Vagina (tissue), 2 donors: ENCODE measurements at regions not wholly inside any gene's neighbourhood (a gene's known extent, or its start where the extent isn't known, plus 50 kb on each side); places are given as distances from the start of the nearest gene placed in this dataset.

Experiments used
- POLR2A ChIP-seq, 2 donors: fragments of 450-650 bp; IDR thresholded peaks; one replicate each; pipeline ENCODE4 v1.6.1; 2017; ENCODE audit warnings: antibody characterized with exemption in 2 of 2, mild to moderate bottlenecking in 2 of 2, moderate library complexity in 2 of 2
- POLR2AphosphoS5 ChIP-seq, 2 donors: sonication (generic); formaldehyde crosslinking; IDR thresholded peaks; one replicate each; pipeline ENCODE4 v1.9.0; 2017; ENCODE audit warnings: antibody characterized with exemption in 2 of 2, mild to moderate bottlenecking in 2 of 2, low read depth in 1 of 2; ENCODE audit not compliant: insufficient read depth in 1 of 2
- TF ChIP-seq, protein P1 (sequence below), 3 experiments: fragments of 450-650 bp in 2 of 3; fragments of 200-600 bp in 1 of 3; sonication (generic) in 1 of 3; IDR thresholded peaks; one replicate each; pipeline ENCODE4 v1.5.1; 2017 to 2019; ENCODE audit warnings: antibody characterized with exemption in 3 of 3, mild to moderate bottlenecking in 2 of 3, moderate library complexity in 2 of 3

DNA sequence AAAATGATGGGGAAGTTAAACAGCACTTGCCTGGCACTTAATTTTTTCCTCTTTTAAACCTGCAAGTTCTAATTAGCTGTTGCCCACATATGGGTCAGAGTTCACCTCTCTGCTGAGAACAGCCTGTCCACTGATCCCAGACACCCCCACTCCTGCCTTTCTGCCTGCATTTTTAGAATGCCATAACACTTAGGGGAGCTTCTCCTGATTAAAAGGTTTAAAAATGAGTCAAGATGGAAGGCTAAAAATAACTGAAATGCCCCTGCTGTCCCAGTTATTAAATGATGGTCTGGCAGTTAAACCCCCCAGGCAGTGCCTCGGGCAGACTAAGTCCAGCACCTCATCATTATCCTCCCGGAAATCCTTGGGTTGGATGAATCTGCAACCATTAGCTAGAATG is 913.6 kb upstream of the ARPP21 start:
- TF ChIP-seq, protein P1, sequence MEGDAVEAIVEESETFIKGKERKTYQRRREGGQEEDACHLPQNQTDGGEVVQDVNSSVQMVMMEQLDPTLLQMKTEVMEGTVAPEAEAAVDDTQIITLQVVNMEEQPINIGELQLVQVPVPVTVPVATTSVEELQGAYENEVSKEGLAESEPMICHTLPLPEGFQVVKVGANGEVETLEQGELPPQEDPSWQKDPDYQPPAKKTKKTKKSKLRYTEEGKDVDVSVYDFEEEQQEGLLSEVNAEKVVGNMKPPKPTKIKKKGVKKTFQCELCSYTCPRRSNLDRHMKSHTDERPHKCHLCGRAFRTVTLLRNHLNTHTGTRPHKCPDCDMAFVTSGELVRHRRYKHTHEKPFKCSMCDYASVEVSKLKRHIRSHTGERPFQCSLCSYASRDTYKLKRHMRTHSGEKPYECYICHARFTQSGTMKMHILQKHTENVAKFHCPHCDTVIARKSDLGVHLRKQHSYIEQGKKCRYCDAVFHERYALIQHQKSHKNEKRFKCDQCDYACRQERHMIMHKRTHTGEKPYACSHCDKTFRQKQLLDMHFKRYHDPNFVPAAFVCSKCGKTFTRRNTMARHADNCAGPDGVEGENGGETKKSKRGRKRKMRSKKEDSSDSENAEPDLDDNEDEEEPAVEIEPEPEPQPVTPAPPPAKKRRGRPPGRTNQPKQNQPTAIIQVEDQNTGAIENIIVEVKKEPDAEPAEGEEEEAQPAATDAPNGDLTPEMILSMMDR (IDR thresholded peaks at IDR 0.05) = no peak
- TF ChIP-seq POLR2A (IDR thresholded peaks at IDR 0.05) = no peak
- TF ChIP-seq POLR2AphosphoS5 (IDR thresholded peaks at IDR 0.05; ENCODE audit: insufficient read depth in 1 of 2, low read depth in 1 of 2) = no peak
